HCT116 (cell line): ENCODE measurements at regions not wholly inside any gene's neighbourhood (a gene's known extent, or its start where the extent isn't known, plus 50 kb on each side); places are given as distances from the start of the nearest gene placed in this dataset.

Source experiments
- ATAC-seq: fragments of 200-7000 bp; cut with Tn5 transposase; 2 replicates; pipeline ENCODE4 v1.9.1; 2020; ENCODE audit warnings: mild to moderate bottlenecking, moderate library complexity
- BruUV-seq: library from RNA; stranded (reverse); fragments of 400-500 nt; replicated peaks from 2 replicates; lab custom pipeline; 2021; lab: Mats Ljungman, UMichigan
- CTCF ChIA-PET: fragments of 300-600 bp; sonication (Branson Sonifier 250); formaldehyde crosslinking; loops from one replicate; lab custom pipeline; 2021; ENCODE audit warnings: antibody characterized with exemption; lab: Charles Lee
- POLR2A ChIA-PET: fragments of 300-600, 350-600 bp; sonication (Branson Sonifier 250); formaldehyde crosslinking; loops from one replicate; lab custom pipeline; 2021; ENCODE audit warnings: antibody characterized with exemption; lab: Charles Lee
- RAD21 ChIA-PET, 2 experiments: fragments of 300-600 bp; sonication (Branson Sonifier 250); formaldehyde crosslinking; loops; one replicate each; lab custom pipeline; 2023; ENCODE audit warnings: low total read pairs in 2 of 2; ENCODE audit not compliant: uncharacterized antibody in 2 of 2, unreplicated experiment in 2 of 2, low non-redundant PET in 1 of 2; lab: Charles Lee
- DNase-seq: peaks from one replicate; pipeline ENCODE4 v3.0.0-alpha.2; 2010; ENCODE audit warnings: low read depth, low spot score
- H2AFZ ChIP-seq: fragments of 200-600 bp; shearing (Covaris generic), sonication (generic); 2 replicates; pipeline ENCODE4 v1.6.1; 2017; ENCODE audit warnings: low read depth, mixed run types, mixed read lengths, antibody characterized with exemption, low read length; ENCODE audit not compliant: poor library complexity, severe bottlenecking
- H3K27ac ChIP-seq: 2 replicates; pipeline ENCODE4 v1.5.1; 2012; ENCODE audit warnings: low read depth, low read length
- H3K27me3 ChIP-seq: fragments of 200-600 bp; sonication (generic); 2 replicates; pipeline ENCODE4 v1.6.1; 2016; ENCODE audit warnings: mixed run types, low read length, mixed read lengths; ENCODE audit not compliant: insufficient read depth
- H3K36me3 ChIP-seq, 2 experiments: fragments of 200-500 bp in 1 of 2; fragments of 200-600 bp in 1 of 2; sonication (Bioruptor generic) in 1 of 2; sonication (generic) in 1 of 2; 2 replicates each; pipeline versions ENCODE4 v1.5.1 to v1.6.1; 2014 to 2016; ENCODE audit warnings: low read length in 2 of 2, inconsistent platforms in 1 of 2, mixed read lengths in 1 of 2, mixed run types in 1 of 2; ENCODE audit not compliant: insufficient read depth in 2 of 2, control insufficient read depth in 1 of 2
- H3K4me1 ChIP-seq, 2 experiments: fragments of 200-600 bp in 1 of 2; sonication (generic) in 1 of 2; 2 replicates each; pipeline versions ENCODE4 v1.5.1 to v1.6.1; 2012 to 2017; ENCODE audit warnings: low read length in 2 of 2, inconsistent platforms in 1 of 2, mild to moderate bottlenecking in 1 of 2, mixed read lengths in 1 of 2, mixed run types in 1 of 2, moderate library complexity in 1 of 2; ENCODE audit not compliant: insufficient read depth in 2 of 2, control insufficient read depth in 1 of 2
- H3K4me2 ChIP-seq: fragments of 200-600 bp; sonication (generic); 2 replicates; pipeline ENCODE4 v1.6.1; 2017; ENCODE audit warnings: mixed run types, low read length, mixed read lengths
- H3K4me3 ChIP-seq, 2 experiments: fragments of 200-600 bp in 1 of 2; sonication (generic) in 1 of 2; replicated peaks in 1 of 2; 2 replicates each; pipeline ENCODE4 v1.5.1; 2011 to 2016; ENCODE audit warnings: low read length in 2 of 2, control low read depth in 1 of 2, low read depth in 1 of 2, mild to moderate bottlenecking in 1 of 2, mixed read lengths in 1 of 2, mixed run types in 1 of 2
- H3K79me2 ChIP-seq: fragments of 200-600 bp; sonication (generic); 2 replicates; pipeline ENCODE4 v1.6.1; 2017; ENCODE audit warnings: mild to moderate bottlenecking, mixed run types, low read length, moderate library complexity, mixed read lengths; ENCODE audit not compliant: insufficient read depth
- H3K9ac ChIP-seq: fragments of 200-600 bp; sonication (generic); 2 replicates; pipeline ENCODE4 v1.6.1; 2016; ENCODE audit warnings: low read length, mixed read lengths
- H3K9me2 ChIP-seq: fragments of 200-600 bp; sonication (generic), shearing (Covaris generic); 2 replicates; pipeline ENCODE4 v1.6.1; 2017; ENCODE audit warnings: mixed run types, mild to moderate bottlenecking, moderate library complexity; ENCODE audit not compliant: insufficient read depth
- H3K9me3 ChIP-seq, 2 experiments: fragments of 200-500 bp in 1 of 2; fragments of 200-600 bp in 1 of 2; sonication (Bioruptor generic) in 1 of 2; sonication (generic) in 1 of 2; 2 replicates each; pipeline ENCODE4 v1.6.1; 2014 to 2017; ENCODE audit warnings: low read length in 2 of 2, mixed read lengths in 2 of 2, inconsistent platforms in 1 of 2, low read depth in 1 of 2, mild to moderate bottlenecking in 1 of 2, mixed run types in 1 of 2, moderate library complexity in 1 of 2; ENCODE audit not compliant: control insufficient read depth in 1 of 2, insufficient read depth in 1 of 2
- H4K20me1 ChIP-seq: fragments of 200-600 bp; sonication (generic), shearing (Covaris generic); 2 replicates; pipeline ENCODE4 v1.6.1; 2017; ENCODE audit warnings: mixed run types, mild to moderate bottlenecking, moderate library complexity; ENCODE audit not compliant: insufficient read depth
- ATF3 ChIP-seq: IDR thresholded peaks from 2 replicates; pipeline ENCODE4 v1.6.1; 2012
- CEBPB ChIP-seq: IDR thresholded peaks from 2 replicates; pipeline ENCODE4 v1.6.1; 2012; ENCODE audit warnings: low read depth
- EGR1 ChIP-seq: IDR thresholded peaks from 2 replicates; pipeline ENCODE4 v1.6.1; 2012; ENCODE audit warnings: low read depth
- EZH2 ChIP-seq: fragments of 200-600 bp; sonication (generic); IDR thresholded peaks from 2 replicates; pipeline ENCODE4 v1.6.1; 2017; ENCODE audit warnings: antibody characterized with exemption, mixed run types
- EZH2phosphoT487 ChIP-seq: fragments of 200-600 bp; IDR thresholded peaks from 2 replicates; pipeline ENCODE4 v1.6.1; 2018; ENCODE audit warnings: antibody characterized with exemption, borderline replicate concordance
- FOSL1 ChIP-seq: IDR thresholded peaks from 2 replicates; pipeline ENCODE4 v1.6.1; 2012; ENCODE audit warnings: low read depth
- SP1 ChIP-seq: IDR thresholded peaks from 2 replicates; pipeline ENCODE4 v1.6.1; 2012; ENCODE audit warnings: low read depth
- SRF ChIP-seq: IDR thresholded peaks from 2 replicates; pipeline ENCODE4 v1.6.1; 2012; ENCODE audit warnings: low read depth
- TCF7L2 ChIP-seq: IDR thresholded peaks from 2 replicates; pipeline ENCODE4 v1.7.0; 2011; ENCODE audit warnings: borderline replicate concordance, inconsistent platforms; ENCODE audit not compliant: insufficient read depth, insufficient read length; ENCODE audit errors: extremely low read depth
- YY1 ChIP-seq: IDR thresholded peaks from 2 replicates; pipeline ENCODE4 v1.6.1; 2011; ENCODE audit warnings: low read length, low read depth, moderate library complexity, mild to moderate bottlenecking; ENCODE audit not compliant: insufficient replicate concordance; ENCODE audit errors: extremely low read depth
- ZFX ChIP-seq: fragments of 450-650 bp; IDR thresholded peaks from 2 replicates; pipeline ENCODE4 v1.6.1; 2017
- ZNF274 ChIP-seq: fragments of 200-500 bp; sonication (Bioruptor generic); IDR thresholded peaks from 2 replicates; pipeline ENCODE4 v1.6.1; 2014; ENCODE audit warnings: mild to moderate bottlenecking, low read depth, low read length, inconsistent platforms
- intact Hi-C: fragments of 100-400 bp; cut with micrococcal nuclease; formaldehyde crosslinking; loops from 2 replicates; pipeline ENCODE4 v1.10.0; 2022
- TF ChIP-seq, protein P1 (sequence below): IDR thresholded peaks from 2 replicates; pipeline ENCODE4 v1.6.1; 2011; ENCODE audit warnings: mild to moderate bottlenecking, low read length, moderate library complexity; ENCODE audit not compliant: insufficient replicate concordance; ENCODE audit errors: extremely low read depth
- TF ChIP-seq, protein P2 (sequence below): IDR thresholded peaks from 2 replicates; pipeline ENCODE4 v1.6.1; 2012
- TF ChIP-seq, protein P3 (sequence below): IDR thresholded peaks from 2 replicates; pipeline ENCODE4 v1.6.1; 2012; ENCODE audit warnings: low read depth
- TF ChIP-seq, protein P4 (sequence below), 3 experiments: fragments of 200-600 bp in 1 of 3; sonication (generic) in 1 of 3; IDR thresholded peaks in 2 of 3; conservative IDR thresholded peaks in 1 of 3; 2 replicates each; pipeline ENCODE4 v1.5.1; 2012 to 2017; ENCODE audit warnings: low read depth in 2 of 3, low read length in 2 of 3, antibody characterized with exemption in 1 of 3, borderline replicate concordance in 1 of 3, control low read depth in 1 of 3, mild to moderate bottlenecking in 1 of 3, mixed read lengths in 1 of 3, mixed run types in 1 of 3, moderate library complexity in 1 of 3; ENCODE audit not compliant: insufficient read depth in 1 of 3

DNA sequence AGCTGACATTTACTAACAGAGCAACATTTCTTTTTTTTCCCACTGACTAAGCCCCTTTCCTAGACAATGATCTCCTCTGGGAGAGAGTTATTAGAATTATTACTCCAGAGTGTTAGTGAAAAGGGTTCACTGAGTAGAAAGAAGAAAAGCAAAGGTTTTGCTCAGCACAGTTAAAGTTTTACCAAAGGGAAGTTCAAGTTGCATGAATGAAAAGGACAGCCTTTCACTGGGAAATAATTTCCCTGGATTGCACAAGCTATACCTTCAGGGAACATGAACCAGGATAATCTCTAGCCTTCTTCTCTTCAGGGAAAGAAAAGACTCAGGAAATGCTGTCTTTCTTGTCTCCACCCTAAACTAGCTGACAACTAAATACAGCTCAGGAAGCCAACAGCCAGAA lies 71.4 kb upstream of the ESRRG start (continued):
- TF ChIP-seq, protein P1, sequence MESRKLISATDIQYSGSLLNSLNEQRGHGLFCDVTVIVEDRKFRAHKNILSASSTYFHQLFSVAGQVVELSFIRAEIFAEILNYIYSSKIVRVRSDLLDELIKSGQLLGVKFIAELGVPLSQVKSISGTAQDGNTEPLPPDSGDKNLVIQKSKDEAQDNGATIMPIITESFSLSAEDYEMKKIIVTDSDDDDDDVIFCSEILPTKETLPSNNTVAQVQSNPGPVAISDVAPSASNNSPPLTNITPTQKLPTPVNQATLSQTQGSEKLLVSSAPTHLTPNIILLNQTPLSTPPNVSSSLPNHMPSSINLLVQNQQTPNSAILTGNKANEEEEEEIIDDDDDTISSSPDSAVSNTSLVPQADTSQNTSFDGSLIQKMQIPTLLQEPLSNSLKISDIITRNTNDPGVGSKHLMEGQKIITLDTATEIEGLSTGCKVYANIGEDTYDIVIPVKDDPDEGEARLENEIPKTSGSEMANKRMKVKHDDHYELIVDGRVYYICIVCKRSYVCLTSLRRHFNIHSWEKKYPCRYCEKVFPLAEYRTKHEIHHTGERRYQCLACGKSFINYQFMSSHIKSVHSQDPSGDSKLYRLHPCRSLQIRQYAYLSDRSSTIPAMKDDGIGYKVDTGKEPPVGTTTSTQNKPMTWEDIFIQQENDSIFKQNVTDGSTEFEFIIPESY, result no peak
- TF ChIP-seq ATF3 (no peak), FOSL1 (no peak), CEBPB (no peak), ZFX (no peak), SRF (no peak)

- ChIA-PET CTCF (no interaction called here), RAD21 (no interaction called here), POLR2A (no interaction called here)
- H3K27me3 ChIP-seq, result no peaks in the 10 kb centered on the region
- intact Hi-C loops, result no loop called here
- no peaks in the 10 kb centered on the region for H3K4me1 ChIP-seq
- no peak overlapping the region for H2AFZ ChIP-seq
- no peaks in the 10 kb centered on the region for H3K79me2 ChIP-seq
- no TSS peak for BruUV-seq
- no peak overlapping the region for H3K4me2 ChIP-seq
- H3K9me2 ChIP-seq, result no peaks in the 10 kb centered on the region
- DNase-seq (no peak), ATAC-seq (no peak)
- no peaks in the 10 kb centered on the region for H3K36me3 ChIP-seq
- H3K9me3 ChIP-seq, result no peaks in the 10 kb centered on the region; a peak in 1 of 4 replicates
- H3K4me3 ChIP-seq, result no peak overlapping the region
- H4K20me1 ChIP-seq, result no peaks in the 10 kb centered on the region
- H3K9ac ChIP-seq, result no peak overlapping the region
- no peak overlapping the region for H3K27ac ChIP-seq
- TF ChIP-seq, protein P2, sequence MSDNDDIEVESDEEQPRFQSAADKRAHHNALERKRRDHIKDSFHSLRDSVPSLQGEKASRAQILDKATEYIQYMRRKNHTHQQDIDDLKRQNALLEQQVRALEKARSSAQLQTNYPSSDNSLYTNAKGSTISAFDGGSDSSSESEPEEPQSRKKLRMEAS, result no peak
- TF ChIP-seq ATF3 (no peak), EZH2 (no peak), ZNF274 (no peak), YY1 (no peak), ZFX (no peak), TCF7L2 (no peak), SP1 (no peak), EGR1 (no peak), SRF (no peak), EZH2phosphoT487 (no peak), CEBPB (no peak), FOSL1 (no peak)
- TF ChIP-seq, protein P3, sequence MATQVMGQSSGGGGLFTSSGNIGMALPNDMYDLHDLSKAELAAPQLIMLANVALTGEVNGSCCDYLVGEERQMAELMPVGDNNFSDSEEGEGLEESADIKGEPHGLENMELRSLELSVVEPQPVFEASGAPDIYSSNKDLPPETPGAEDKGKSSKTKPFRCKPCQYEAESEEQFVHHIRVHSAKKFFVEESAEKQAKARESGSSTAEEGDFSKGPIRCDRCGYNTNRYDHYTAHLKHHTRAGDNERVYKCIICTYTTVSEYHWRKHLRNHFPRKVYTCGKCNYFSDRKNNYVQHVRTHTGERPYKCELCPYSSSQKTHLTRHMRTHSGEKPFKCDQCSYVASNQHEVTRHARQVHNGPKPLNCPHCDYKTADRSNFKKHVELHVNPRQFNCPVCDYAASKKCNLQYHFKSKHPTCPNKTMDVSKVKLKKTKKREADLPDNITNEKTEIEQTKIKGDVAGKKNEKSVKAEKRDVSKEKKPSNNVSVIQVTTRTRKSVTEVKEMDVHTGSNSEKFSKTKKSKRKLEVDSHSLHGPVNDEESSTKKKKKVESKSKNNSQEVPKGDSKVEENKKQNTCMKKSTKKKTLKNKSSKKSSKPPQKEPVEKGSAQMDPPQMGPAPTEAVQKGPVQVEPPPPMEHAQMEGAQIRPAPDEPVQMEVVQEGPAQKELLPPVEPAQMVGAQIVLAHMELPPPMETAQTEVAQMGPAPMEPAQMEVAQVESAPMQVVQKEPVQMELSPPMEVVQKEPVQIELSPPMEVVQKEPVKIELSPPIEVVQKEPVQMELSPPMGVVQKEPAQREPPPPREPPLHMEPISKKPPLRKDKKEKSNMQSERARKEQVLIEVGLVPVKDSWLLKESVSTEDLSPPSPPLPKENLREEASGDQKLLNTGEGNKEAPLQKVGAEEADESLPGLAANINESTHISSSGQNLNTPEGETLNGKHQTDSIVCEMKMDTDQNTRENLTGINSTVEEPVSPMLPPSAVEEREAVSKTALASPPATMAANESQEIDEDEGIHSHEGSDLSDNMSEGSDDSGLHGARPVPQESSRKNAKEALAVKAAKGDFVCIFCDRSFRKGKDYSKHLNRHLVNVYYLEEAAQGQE, result no peak
- TF ChIP-seq, protein P4, sequence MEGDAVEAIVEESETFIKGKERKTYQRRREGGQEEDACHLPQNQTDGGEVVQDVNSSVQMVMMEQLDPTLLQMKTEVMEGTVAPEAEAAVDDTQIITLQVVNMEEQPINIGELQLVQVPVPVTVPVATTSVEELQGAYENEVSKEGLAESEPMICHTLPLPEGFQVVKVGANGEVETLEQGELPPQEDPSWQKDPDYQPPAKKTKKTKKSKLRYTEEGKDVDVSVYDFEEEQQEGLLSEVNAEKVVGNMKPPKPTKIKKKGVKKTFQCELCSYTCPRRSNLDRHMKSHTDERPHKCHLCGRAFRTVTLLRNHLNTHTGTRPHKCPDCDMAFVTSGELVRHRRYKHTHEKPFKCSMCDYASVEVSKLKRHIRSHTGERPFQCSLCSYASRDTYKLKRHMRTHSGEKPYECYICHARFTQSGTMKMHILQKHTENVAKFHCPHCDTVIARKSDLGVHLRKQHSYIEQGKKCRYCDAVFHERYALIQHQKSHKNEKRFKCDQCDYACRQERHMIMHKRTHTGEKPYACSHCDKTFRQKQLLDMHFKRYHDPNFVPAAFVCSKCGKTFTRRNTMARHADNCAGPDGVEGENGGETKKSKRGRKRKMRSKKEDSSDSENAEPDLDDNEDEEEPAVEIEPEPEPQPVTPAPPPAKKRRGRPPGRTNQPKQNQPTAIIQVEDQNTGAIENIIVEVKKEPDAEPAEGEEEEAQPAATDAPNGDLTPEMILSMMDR (IDR thresholded peaks at IDR 0.05 in 2 of 3, conservative IDR thresholded peaks at IDR 0.05 in 1 of 3; ENCODE audit: borderline replicate concordance in 1 of 3, insufficient read depth in 1 of 3, low read depth in 2 of 3, low read length in 2 of 3), result no peak
Observed at GRCh38 chr1:216793973-216794372, 70.7 kb upstream of the ESRRG start.
